Prostate gland (tissue), 2 donors: ENCODE measurements at regions not wholly inside any gene's neighbourhood (a gene's known extent, or its start where the extent isn't known, plus 50 kb on each side); places are given as distances from the start of the nearest gene placed in this dataset.

Experiments used
- DNase-seq: peaks from one replicate; pipeline ENCODE4 v3.0.0-alpha.2; 2019; ENCODE audit warnings: low spot score
- H3K27ac ChIP-seq, 2 donors: fragments of 200-600 bp; sonication (generic); 2 replicates each; pipeline ENCODE4 v1.5.1; 2017 to 2019
- H3K27me3 ChIP-seq: fragments of 200-600 bp; sonication (generic); replicated peaks from 2 replicates; pipeline ENCODE4 v1.5.1; 2019; ENCODE audit not compliant: insufficient read depth
- H3K36me3 ChIP-seq, 2 donors: fragments of 200-600 bp; sonication (generic); 1 replicate in 1 of 2; 2 replicates in 1 of 2; pipeline versions ENCODE4 v1.5.1 to v1.8.1; 2017 to 2019
- H3K4me1 ChIP-seq: fragments of 200-600 bp; sonication (generic); replicated peaks from 2 replicates; pipeline ENCODE4 v1.5.1; 2019
- H3K4me3 ChIP-seq, 2 donors: fragments of 200-600 bp; sonication (generic); 2 replicates each; pipeline ENCODE4 v1.5.1; 2017 to 2019
- H3K9me3 ChIP-seq: fragments of 200-600 bp; sonication (generic); 2 replicates; pipeline ENCODE4 v1.5.1; 2017
- CTCF ChIP-seq, 4 experiments: fragments of 200-600 bp in 2 of 4; fragments of 450-650 bp in 2 of 4; sonication (generic) in 2 of 4; IDR thresholded peaks; 1 replicate in 3 of 4; 2 replicates in 1 of 4; pipeline ENCODE4 v1.5.1; 2016 to 2019; ENCODE audit warnings: antibody characterized with exemption in 4 of 4, mild to moderate bottlenecking in 2 of 4, moderate library complexity in 2 of 4
- POLR2A ChIP-seq: fragments of 450-650 bp; IDR thresholded peaks from one replicate; pipeline ENCODE4 v1.6.1; 2016; ENCODE audit warnings: antibody characterized with exemption, mild to moderate bottlenecking
- POLR2AphosphoS5 ChIP-seq: sonication (generic); formaldehyde crosslinking; IDR thresholded peaks from one replicate; pipeline ENCODE4 v1.6.1; 2017; ENCODE audit warnings: antibody characterized with exemption
- WGBS: methylation state at CpG from one replicate; pipeline ENCODE4 v1.1.5; 2018; 5-methylcytosine and 5-hydroxymethylcytosine counted together
- intact Hi-C: fragments of 100-400 bp; cut with DNase I; formaldehyde crosslinking; loops from one replicate; pipeline ENCODE4 v1.14.2; 2022

GRCh38 chr20:47970282-47970903 lies 185.1 kb upstream of the SULF2 start:
- Histone ChIP-seq H3K4me3 (no peak overlapping the region), H3K27me3 (no peaks in the 10 kb centered on the region), H3K9me3 (no peaks in the 10 kb centered on the region), H3K27ac (no peak overlapping the region), H3K36me3 (no peaks in the 10 kb centered on the region), H3K4me1 (no peaks in the 10 kb centered on the region)
- intact Hi-C loops, result no loop called here
- WGBS, result 78% methylated on average over 8 of the region's 8 CpGs
- DNase-seq, result no peak
- TF ChIP-seq CTCF (IDR thresholded peaks at IDR 0.05), result no peak
- TF ChIP-seq POLR2AphosphoS5, result no peak
- no peak for TF ChIP-seq POLR2A

- DNase-seq, result no peak
- intact Hi-C loops, result no loop called here
- no peaks in the 10 kb centered on the region for H3K9me3 ChIP-seq
- H3K36me3 ChIP-seq, result no peaks in the 10 kb centered on the region
- H3K27me3 ChIP-seq, result no peaks in the 10 kb centered on the region
- H3K4me1 ChIP-seq, result no peaks in the 10 kb centered on the region
- no peak overlapping the region for H3K27ac ChIP-seq
- H3K4me3 ChIP-seq, result no peak overlapping the region
- TF ChIP-seq POLR2A, result no peak
- TF ChIP-seq CTCF (IDR thresholded peaks at IDR 0.05), result no peak
- TF ChIP-seq POLR2AphosphoS5, result no peak
- WGBS, result 90% methylated on average over 6 of the region's 6 CpGs
Measured at GRCh38 chr20:47969426-47969825, 184.1 kb upstream of the SULF2 start.

- Histone ChIP-seq H3K4me1 (no peaks in the 10 kb centered on the region), H3K27ac (no peak overlapping the region), H3K36me3 (no peaks in the 10 kb centered on the region), H3K27me3 (no peaks in the 10 kb centered on the region), H3K9me3 (no peaks in the 10 kb centered on the region), H3K4me3 (no peak overlapping the region)
- no peak for TF ChIP-seq POLR2A
- no peak for TF ChIP-seq POLR2AphosphoS5
- TF ChIP-seq CTCF (IDR thresholded peaks at IDR 0.05), result no peak
- intact Hi-C loops, result no loop called here
- WGBS, result 93% methylated on average over 31 of the region's 31 CpGs
- no peak for DNase-seq
Measured at GRCh38 chr20:47968541-47969310, 183.4 kb upstream of the SULF2 start.

- WGBS, result 93% methylated on average over 5 of the region's 5 CpGs
- H3K36me3 ChIP-seq, result no peaks in the 10 kb centered on the region
- H3K4me3 ChIP-seq, result no peak overlapping the region
- H3K27me3 ChIP-seq, result no peaks in the 10 kb centered on the region
- intact Hi-C loops, result no loop called here
- H3K27ac ChIP-seq, result no peak overlapping the region
- TF ChIP-seq CTCF (IDR thresholded peaks at IDR 0.05) (no peak), POLR2AphosphoS5 (no peak), POLR2A (no peak)
- no peaks in the 10 kb centered on the region for H3K9me3 ChIP-seq
- no peaks in the 10 kb centered on the region for H3K4me1 ChIP-seq
- no peak for DNase-seq
Measured at GRCh38 chr20:47964149-47964548, 178.9 kb upstream of the SULF2 start.

- TF ChIP-seq POLR2A (no peak), CTCF (IDR thresholded peaks at IDR 0.05) (no peak), POLR2AphosphoS5 (no peak)
- no peaks in the 10 kb centered on the region for H3K36me3 ChIP-seq
- no peaks in the 10 kb centered on the region for H3K27me3 ChIP-seq
- 71% methylated on average over 8 of the region's 8 CpGs for WGBS
- no peak for DNase-seq
- intact Hi-C loops, result no loop called here
- H3K4me3 ChIP-seq, result no peak overlapping the region
- no peaks in the 10 kb centered on the region for H3K9me3 ChIP-seq
- no peak overlapping the region for H3K27ac ChIP-seq
- H3K4me1 ChIP-seq, result no peaks in the 10 kb centered on the region
Measured at GRCh38 chr20:47963022-47963421, 177.7 kb upstream of the SULF2 start.
